ENCODE measurements at regions not wholly inside any gene's neighbourhood (a gene's known extent, or its start where the extent isn't known, plus 50 kb on each side); places are given as distances from the start of the nearest gene placed in this dataset.

DNA sequence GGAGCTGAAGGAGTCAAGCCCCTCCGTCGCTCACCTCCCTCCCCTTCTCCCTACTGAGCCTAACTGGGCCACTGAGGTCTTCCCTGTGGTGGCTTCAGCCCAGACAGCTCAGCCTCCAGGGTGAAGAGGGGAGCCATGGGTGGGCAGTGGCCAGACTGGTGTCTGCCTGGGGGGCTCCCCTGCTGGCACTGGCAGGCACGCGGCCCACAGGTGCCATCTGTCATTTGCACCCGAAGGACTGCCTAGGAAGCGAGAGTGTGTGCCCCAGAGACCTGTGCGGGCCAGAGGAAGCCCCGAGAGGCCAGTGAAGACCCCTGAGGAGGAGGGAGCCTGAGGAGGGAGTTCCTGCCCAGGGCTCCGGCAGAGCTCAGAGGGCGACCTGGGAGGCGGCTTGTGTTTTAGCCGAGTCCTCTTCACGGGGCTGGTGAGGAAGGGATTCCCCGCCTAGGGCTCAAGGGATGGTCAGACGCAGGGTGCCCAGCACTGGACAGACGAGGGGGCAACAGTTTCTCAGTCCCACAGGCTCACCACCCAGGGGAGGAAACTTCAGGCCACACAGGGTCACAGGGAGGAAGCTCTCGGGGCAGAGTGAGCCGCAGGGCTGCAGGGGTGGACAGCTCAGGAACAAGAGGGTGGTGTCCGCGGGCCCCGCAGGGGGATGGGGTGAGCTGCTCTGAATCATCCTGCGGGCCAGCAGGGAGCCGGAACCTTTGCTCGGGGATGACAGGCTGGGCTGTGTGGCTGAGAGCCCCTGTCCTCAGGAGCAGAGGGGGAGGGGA, 76.2 kb upstream of the PPP2R2D start:
- no peaks in the 10 kb centered on the region for H3K36me3 ChIP-seq (ENCODE audit: insufficient read depth, low read length, poor library complexity, severe bottlenecking)
- no TSS peak for BruUV-seq (replicated peaks)
- H3K9me3 ChIP-seq (ENCODE audit: low read depth, low read length, poor library complexity, severe bottlenecking) = no peaks in the 10 kb centered on the region
- peaks cover 13% of the 10 kb centered on the region for H3K27me3 ChIP-seq (replicated peaks; ENCODE audit: insufficient read depth, low read depth, low read length, poor library complexity)
- H3K4me1 ChIP-seq (ENCODE audit: insufficient read depth, low read length, poor library complexity, severe bottlenecking) = no peaks in the 10 kb centered on the region
- H3K27ac ChIP-seq (ENCODE audit: low read depth, low read length, poor library complexity, severe bottlenecking) = no peak overlapping the region
- TF ChIP-seq EZH2 (IDR thresholded peaks at IDR 0.05; ENCODE audit: borderline replicate concordance, low read depth, low read length, poor library complexity, severe bottlenecking) (no peak), CTCF (conservative IDR thresholded peaks at IDR 0.05; ENCODE audit: low read depth, low read length) (no peak)
- POLR2A ChIA-PET (ENCODE audit: low non-redundant PET) = no interaction called here
- intact Hi-C loops (cut with micrococcal nuclease; ENCODE audit: unreplicated experiment) = no loop called here
- no peak for DNase-seq (ENCODE audit: low spot score)
- H3K4me3 ChIP-seq (ENCODE audit: low read depth, low read length, poor library complexity, severe bottlenecking) = no peak overlapping the region
- CTCF ChIA-PET = no interaction called here

- Histone ChIP-seq H3K27me3 (replicated peaks; ENCODE audit: insufficient read depth, low read depth, low read length, poor library complexity) (peaks cover 10% of the 10 kb centered on the region), H3K4me3 (ENCODE audit: low read depth, low read length, poor library complexity, severe bottlenecking) (no peak overlapping the region), H3K9me3 (ENCODE audit: low read depth, low read length, poor library complexity, severe bottlenecking) (no peaks in the 10 kb centered on the region), H3K36me3 (ENCODE audit: insufficient read depth, low read length, poor library complexity, severe bottlenecking) (no peaks in the 10 kb centered on the region), H3K27ac (ENCODE audit: low read depth, low read length, poor library complexity, severe bottlenecking) (no peak overlapping the region), H3K4me1 (ENCODE audit: insufficient read depth, low read length, poor library complexity, severe bottlenecking) (no peaks in the 10 kb centered on the region)
- no peak for TF ChIP-seq CTCF (conservative IDR thresholded peaks at IDR 0.05; ENCODE audit: low read depth, low read length)
- TF ChIP-seq EZH2 (IDR thresholded peaks at IDR 0.05; ENCODE audit: borderline replicate concordance, low read depth, low read length, poor library complexity, severe bottlenecking) = no peak
- peak; percentile 18 for DNase-seq (ENCODE audit: low spot score)
- CTCF ChIA-PET = no interaction called here
- POLR2A ChIA-PET (ENCODE audit: low non-redundant PET) = no interaction called here
- BruUV-seq (replicated peaks) = no TSS peak
- intact Hi-C loops (cut with micrococcal nuclease; ENCODE audit: unreplicated experiment) = no loop called here
These were observed 75.5 kb upstream of the PPP2R2D start for GRCh38 chr10:131825150-131825848.

DNA sequence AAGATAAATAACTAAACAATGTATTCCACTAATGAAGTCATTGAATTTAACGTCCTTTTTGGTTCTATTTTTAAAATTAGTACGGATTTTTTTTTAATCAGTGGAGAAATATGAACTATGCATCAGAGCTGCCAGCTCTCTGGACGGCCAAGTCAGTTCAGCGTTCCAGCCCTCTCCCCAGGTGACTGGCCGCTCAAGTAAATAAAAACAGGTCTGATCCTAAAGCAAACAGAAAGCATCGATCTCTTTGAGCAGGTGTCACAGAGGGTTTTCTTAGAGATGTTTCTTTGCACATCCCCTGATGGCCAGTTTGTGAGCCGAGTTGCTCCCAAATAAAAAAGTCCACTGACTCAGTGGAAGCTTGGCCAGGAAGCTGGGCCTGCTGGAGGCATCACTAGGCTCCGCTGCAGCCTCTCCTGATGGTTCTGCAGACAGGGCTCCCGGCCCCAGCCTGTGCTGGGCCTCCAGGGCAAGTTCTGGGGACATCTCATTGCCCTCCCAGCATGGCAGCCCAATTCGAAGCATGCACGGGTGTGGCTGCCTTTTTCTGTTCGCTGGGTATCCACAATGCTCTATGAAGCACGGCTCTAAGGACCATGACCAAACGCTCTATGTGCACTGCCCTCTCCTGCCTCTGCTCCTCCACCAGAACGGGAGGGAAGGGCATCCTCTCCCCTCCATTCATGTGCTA, 74.7 kb upstream of the PPP2R2D start:
- TF ChIP-seq EZH2 (IDR thresholded peaks at IDR 0.05; ENCODE audit: borderline replicate concordance, low read depth, low read length, poor library complexity, severe bottlenecking) = no peak
- H3K4me3 ChIP-seq (ENCODE audit: low read depth, low read length, poor library complexity, severe bottlenecking) = no peak overlapping the region
- CTCF ChIA-PET = no interaction called here
- POLR2A ChIA-PET (ENCODE audit: low non-redundant PET) = no interaction called here
- no peaks in the 10 kb centered on the region for H3K36me3 ChIP-seq (ENCODE audit: insufficient read depth, low read length, poor library complexity, severe bottlenecking)
- intact Hi-C loops (cut with micrococcal nuclease; ENCODE audit: unreplicated experiment) = no loop called here
- H3K9me3 ChIP-seq (ENCODE audit: low read depth, low read length, poor library complexity, severe bottlenecking) = no peaks in the 10 kb centered on the region
- no peak for DNase-seq (ENCODE audit: low spot score)
- H3K27ac ChIP-seq (ENCODE audit: low read depth, low read length, poor library complexity, severe bottlenecking) = no peak overlapping the region
- peaks cover 9% of the 10 kb centered on the region for H3K27me3 ChIP-seq (replicated peaks; ENCODE audit: insufficient read depth, low read depth, low read length, poor library complexity)
- BruUV-seq (replicated peaks) = no TSS peak
- H3K4me1 ChIP-seq (ENCODE audit: insufficient read depth, low read length, poor library complexity, severe bottlenecking) = no peaks in the 10 kb centered on the region
